B cell (primary cell): ENCODE measurements at regions not wholly inside any gene's neighbourhood (a gene's known extent, or its start where the extent isn't known, plus 50 kb on each side); places are given as distances from the start of the nearest gene placed in this dataset.

Experiments
- ATAC-seq: fragments of 200-7000 bp; cut with Tn5 transposase; one replicate; pipeline ENCODE4 v1.10.0; 2021; ENCODE audit warnings: low read depth, mild to moderate bottlenecking, moderate number of reproducible peaks, moderate library complexity
- CTCF ChIA-PET: fragments of 350-600 bp; sonication (Branson Sonifier 250); formaldehyde crosslinking; loops from one replicate; lab custom pipeline; 2021; ENCODE audit warnings: antibody characterized with exemption, inconsistent platforms; lab: Charles Lee
- POLR2A ChIA-PET: fragments of 350-600 bp; sonication (Branson Sonifier 250); formaldehyde crosslinking; loops from one replicate; lab custom pipeline; 2021; ENCODE audit warnings: antibody characterized with exemption; lab: Charles Lee
- DNase-seq: peaks from one replicate; pipeline ENCODE4 v3.0.0; 2013
- H2AFZ ChIP-seq: 2 replicates; pipeline ENCODE4 v1.6.1; 2012; ENCODE audit warnings: mild to moderate bottlenecking, low read depth, low read length; ENCODE audit not compliant: insufficient read depth, poor library complexity, severe bottlenecking
- H3K27ac ChIP-seq, 2 donors: 1 replicate in 1 of 2; 2 replicates in 1 of 2; pipeline ENCODE4 v1.5.1; 2012 to 2013; ENCODE audit warnings: low read length in 2 of 2, mild to moderate bottlenecking in 2 of 2, moderate library complexity in 1 of 2
- H3K27me3 ChIP-seq, 4 experiments: fragments of 200-600 bp in 1 of 4; sonication (generic) in 1 of 4; replicated peaks in 1 of 4; 1 replicate in 2 of 4; 2 replicates in 2 of 4; pipeline versions ENCODE4 v1.6.1 to v1.7.0; 2013 to 2016; ENCODE audit warnings: low read length in 3 of 4, mild to moderate bottlenecking in 2 of 4, mixed read lengths in 1 of 4, moderate library complexity in 1 of 4; ENCODE audit not compliant: insufficient read depth in 4 of 4, control insufficient read depth in 3 of 4; ENCODE audit errors: control extremely low read depth in 1 of 4
- H3K36me3 ChIP-seq, 2 experiments: replicated peaks in 1 of 2; 1 replicate in 1 of 2; 2 replicates in 1 of 2; pipeline versions ENCODE4 v1.6.1 to v1.7.1; 2013; ENCODE audit warnings: low read length in 1 of 2; ENCODE audit not compliant: insufficient read depth in 2 of 2, control insufficient read depth in 1 of 2; ENCODE audit errors: control extremely low read depth in 1 of 2, extremely low read depth in 1 of 2
- H3K4me1 ChIP-seq, 2 donors: fragments of 200-600 bp in 1 of 2; sonication (generic) in 1 of 2; 1 replicate in 1 of 2; 2 replicates in 1 of 2; pipeline versions ENCODE4 v1.5.1 to v1.6.1; 2013 to 2017; ENCODE audit warnings: low read length in 2 of 2; ENCODE audit not compliant: control insufficient read depth in 2 of 2, insufficient read depth in 2 of 2
- H3K4me2 ChIP-seq: replicated peaks from 2 replicates; pipeline ENCODE3; 2012; ENCODE audit warnings: mild to moderate bottlenecking, low read depth, low read length; ENCODE audit not compliant: poor library complexity, severe bottlenecking
- H3K4me3 ChIP-seq, 5 experiments: fragments of 200-600 bp in 1 of 5; sonication (generic) in 1 of 5; 1 replicate in 3 of 5; 2 replicates in 2 of 5; pipeline versions ENCODE4 v1.5.1 to v1.7.0; 2011 to 2016; ENCODE audit warnings: low read length in 4 of 5, mild to moderate bottlenecking in 4 of 5, low read depth in 2 of 5, control low read depth in 1 of 5, moderate library complexity in 1 of 5; ENCODE audit not compliant: insufficient read depth in 1 of 5; ENCODE audit errors: control extremely low read depth in 1 of 5, extremely low read depth in 1 of 5
- H3K79me2 ChIP-seq: fragments of 200-600 bp; sonication (generic); one replicate; pipeline ENCODE4 v1.6.0; 2016; ENCODE audit warnings: low read length; ENCODE audit not compliant: control insufficient read depth, insufficient read depth
- H3K9ac ChIP-seq: fragments of 200-600 bp; sonication (generic); 2 replicates; pipeline ENCODE4 v1.6.1; 2017; ENCODE audit warnings: mild to moderate bottlenecking, low read length, moderate library complexity
- H3K9me3 ChIP-seq, 3 donors: one replicate each; pipeline versions ENCODE4 v1.6.1 to v1.7.1; 2013; ENCODE audit warnings: low read length in 2 of 3; ENCODE audit not compliant: control insufficient read depth in 2 of 3, insufficient read depth in 1 of 3; ENCODE audit errors: control extremely low read depth in 1 of 3
- H4K20me1 ChIP-seq: 2 replicates; pipeline ENCODE4 v1.6.0; 2012; ENCODE audit warnings: mild to moderate bottlenecking, low read length; ENCODE audit not compliant: insufficient read depth, control insufficient read depth, poor library complexity, severe bottlenecking
- H3K27ac Mint-ChIP-seq: one replicate; pipeline ENCODE4 v1.8.0; 2021; ENCODE audit warnings: mixed read lengths
- H3K27me3 Mint-ChIP-seq: one replicate; pipeline ENCODE4 v1.8.0; 2021; ENCODE audit warnings: mixed read lengths
- H3K4me1 Mint-ChIP-seq: one replicate; pipeline ENCODE4 v1.8.0; 2021; ENCODE audit warnings: mixed read lengths
- H3K4me3 Mint-ChIP-seq: one replicate; pipeline ENCODE4 v1.8.0; 2021; ENCODE audit warnings: mixed read lengths
- H3K9me3 Mint-ChIP-seq: one replicate; pipeline ENCODE4 v1.8.0; 2022; ENCODE audit warnings: mixed read lengths; ENCODE audit not compliant: insufficient read depth
- EZH2 ChIP-seq: IDR thresholded peaks from 2 replicates; pipeline ENCODE4 v1.6.1; 2012; ENCODE audit warnings: borderline replicate concordance, low read depth, mild to moderate bottlenecking, moderate library complexity, low read length; ENCODE audit not compliant: insufficient read depth, poor library complexity, severe bottlenecking
- WGBS: methylation state at CpG from one replicate; pipeline ENCODE4 v1.1.5; 2013; ENCODE audit warnings: missing lambda C conversion rate; ENCODE audit not compliant: insufficient coverage; 5-methylcytosine and 5-hydroxymethylcytosine counted together
- intact Hi-C: fragments of 100-400 bp; cut with micrococcal nuclease; formaldehyde crosslinking; loops from one replicate; pipeline ENCODE4 v1.10.0; 2022
- TF ChIP-seq, protein P1 (sequence below): fragments of 200-600 bp; IDR thresholded peaks from one replicate; pipeline ENCODE4 v1.8.0; 2022; ENCODE audit warnings: antibody characterized with exemption, mild to moderate bottlenecking

DNA sequence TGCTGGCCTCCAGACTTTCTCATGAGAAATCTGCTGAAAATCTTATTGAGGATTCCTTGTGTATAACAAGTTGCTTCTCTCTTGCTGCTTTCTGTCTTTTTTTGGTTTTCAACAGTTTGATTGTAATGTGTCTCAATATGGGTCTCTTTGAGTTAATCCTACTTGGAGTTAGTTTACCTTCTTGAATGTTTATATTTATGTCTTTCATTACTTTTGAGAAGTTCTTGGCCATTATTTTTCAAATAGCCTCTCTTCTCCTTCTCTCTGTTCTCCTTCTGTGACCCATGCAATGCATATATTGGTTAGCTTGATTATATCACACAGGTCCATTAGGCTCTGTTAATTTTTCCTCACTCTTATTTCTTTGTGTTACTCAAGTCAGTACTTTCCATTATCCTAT lies 67.4 kb upstream of the ADAM23 start:
- TF ChIP-seq EZH2: no peak
- TF ChIP-seq, protein P1, sequence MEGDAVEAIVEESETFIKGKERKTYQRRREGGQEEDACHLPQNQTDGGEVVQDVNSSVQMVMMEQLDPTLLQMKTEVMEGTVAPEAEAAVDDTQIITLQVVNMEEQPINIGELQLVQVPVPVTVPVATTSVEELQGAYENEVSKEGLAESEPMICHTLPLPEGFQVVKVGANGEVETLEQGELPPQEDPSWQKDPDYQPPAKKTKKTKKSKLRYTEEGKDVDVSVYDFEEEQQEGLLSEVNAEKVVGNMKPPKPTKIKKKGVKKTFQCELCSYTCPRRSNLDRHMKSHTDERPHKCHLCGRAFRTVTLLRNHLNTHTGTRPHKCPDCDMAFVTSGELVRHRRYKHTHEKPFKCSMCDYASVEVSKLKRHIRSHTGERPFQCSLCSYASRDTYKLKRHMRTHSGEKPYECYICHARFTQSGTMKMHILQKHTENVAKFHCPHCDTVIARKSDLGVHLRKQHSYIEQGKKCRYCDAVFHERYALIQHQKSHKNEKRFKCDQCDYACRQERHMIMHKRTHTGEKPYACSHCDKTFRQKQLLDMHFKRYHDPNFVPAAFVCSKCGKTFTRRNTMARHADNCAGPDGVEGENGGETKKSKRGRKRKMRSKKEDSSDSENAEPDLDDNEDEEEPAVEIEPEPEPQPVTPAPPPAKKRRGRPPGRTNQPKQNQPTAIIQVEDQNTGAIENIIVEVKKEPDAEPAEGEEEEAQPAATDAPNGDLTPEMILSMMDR: no peak
- H3K4me1 ChIP-seq: no peaks in the 10 kb centered on the region
- H3K9me3 ChIP-seq: peaks cover 0 to 11% (median 5%) of the 10 kb centered on the region in 3 donors
- H3K9ac ChIP-seq: no peak overlapping the region
- H3K79me2 ChIP-seq: no peaks in the 10 kb centered on the region
- POLR2A ChIA-PET: no interaction called here
- H3K36me3 ChIP-seq: no peaks in the 10 kb centered on the region
- no peaks in the 10 kb centered on the region for H4K20me1 ChIP-seq
- intact Hi-C loops: no loop called here
- H3K4me1 Mint-ChIP-seq: no peaks in the 10 kb centered on the region
- H3K9me3 Mint-ChIP-seq: peaks cover 12% of the 10 kb centered on the region
- no peaks in the 10 kb centered on the region for H3K27me3 ChIP-seq
- no peak overlapping the region for H3K27ac ChIP-seq
- H3K27ac Mint-ChIP-seq: no peak overlapping the region
- H2AFZ ChIP-seq: no peak overlapping the region
- CTCF ChIA-PET: no interaction called here
- no peak overlapping the region for H3K4me3 Mint-ChIP-seq
- no peak for DNase-seq
- H3K4me3 ChIP-seq: no peak overlapping the region
- H3K27me3 Mint-ChIP-seq: peaks cover 11% of the 10 kb centered on the region
- no peak for ATAC-seq
- no peak overlapping the region for H3K4me2 ChIP-seq

GRCh38 chr2:206378835-206379234 lies 64.5 kb upstream of the ADAM23 start:
- DNase-seq: no peak
- Histone ChIP-seq H3K9ac (no peak overlapping the region), H2AFZ (no peak overlapping the region), H3K27me3 (no peaks in the 10 kb centered on the region), H4K20me1 (no peaks in the 10 kb centered on the region), H3K27ac (no peak overlapping the region), H3K4me2 (no peak overlapping the region), H3K9me3 (peaks cover 2 to 10% (median 6%) of the 10 kb centered on the region in 3 donors), H3K4me3 (no peak overlapping the region), H3K79me2 (no peaks in the 10 kb centered on the region), H3K4me1 (no peaks in the 10 kb centered on the region), H3K36me3 (no peaks in the 10 kb centered on the region)
- Mint-ChIP-seq H3K4me1 (no peaks in the 10 kb centered on the region), H3K9me3 (peaks cover 14% of the 10 kb centered on the region), H3K27me3 (peaks cover 16% of the 10 kb centered on the region), H3K27ac (no peak overlapping the region), H3K4me3 (no peak overlapping the region)
- WGBS: 95% methylated on average over 4 of the region's 4 CpGs
- TF ChIP-seq EZH2: no peak
- TF ChIP-seq, protein P1: no peak
- intact Hi-C loops: no loop called here
- ChIA-PET CTCF (no interaction called here), POLR2A (no interaction called here)
- no peak for ATAC-seq
